ENCODE measurements at regions not wholly inside any gene's neighbourhood (a gene's known extent, or its start where the extent isn't known, plus 50 kb on each side); places are given as distances from the start of the nearest gene placed in this dataset.

DNA sequence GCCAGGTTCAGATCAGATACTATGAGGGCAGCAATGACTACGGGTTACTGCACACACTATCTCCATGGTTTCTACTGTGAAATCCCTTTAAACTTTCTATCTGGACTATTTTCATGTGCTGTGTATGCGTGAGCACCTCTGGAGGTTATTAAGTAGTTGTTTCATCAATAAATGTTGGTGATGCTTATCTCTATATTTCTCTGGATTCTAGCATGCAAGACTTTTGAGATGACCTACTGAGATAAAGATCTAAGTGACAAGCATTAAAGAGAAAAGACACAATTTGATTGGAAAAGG lies 194.0 kb downstream of the NRIP1 start:
- TF ChIP-seq SPI1 (IDR thresholded peaks at IDR 0.05; ENCODE audit: low read depth, low read length) (no peak), POLR2AphosphoS5 (IDR thresholded peaks at IDR 0.05; ENCODE audit: low read depth, low read length) (no peak), TAF1 (IDR thresholded peaks at IDR 0.05; ENCODE audit: low read depth, low read length) (no peak), POLR2A (IDR thresholded peaks at IDR 0.05; ENCODE audit: low read depth, low read length) (no peak), PAX5 (IDR thresholded peaks at IDR 0.05; ENCODE audit: insufficient read depth, low read length, severe bottlenecking) (no peak)

All from GM12891 (cell line).